GDM1 (cell line): ENCODE measurements at regions not wholly inside any gene's neighbourhood (a gene's known extent, or its start where the extent isn't known, plus 50 kb on each side); places are given as distances from the start of the nearest gene placed in this dataset.

ENCODE experiments used
- DNase-seq: peaks from one replicate; lab custom pipeline; 2025; lab: John Stamatoyannopoulos, UW

DNA sequence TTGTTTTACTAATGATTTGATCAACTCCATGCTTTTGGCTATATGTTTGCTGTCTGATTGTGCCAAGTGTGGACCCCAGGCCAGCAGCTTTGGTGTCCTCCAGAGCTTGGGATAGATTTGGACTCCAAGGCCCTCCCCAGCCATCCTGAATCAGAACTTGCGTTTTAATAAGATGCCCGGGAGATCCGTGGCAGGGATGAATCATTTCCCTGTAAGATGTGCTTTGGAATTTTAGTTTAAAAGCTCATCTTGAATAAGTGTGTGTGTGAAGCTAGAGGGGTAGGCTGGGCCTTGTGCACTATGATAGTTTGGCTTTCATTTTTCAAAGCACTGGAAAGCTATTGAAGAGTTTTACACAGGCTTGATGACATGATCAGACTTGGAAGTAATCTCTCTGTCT is 66.2 kb upstream of the SDK1 start:
- DNase-seq = no peak

DNA sequence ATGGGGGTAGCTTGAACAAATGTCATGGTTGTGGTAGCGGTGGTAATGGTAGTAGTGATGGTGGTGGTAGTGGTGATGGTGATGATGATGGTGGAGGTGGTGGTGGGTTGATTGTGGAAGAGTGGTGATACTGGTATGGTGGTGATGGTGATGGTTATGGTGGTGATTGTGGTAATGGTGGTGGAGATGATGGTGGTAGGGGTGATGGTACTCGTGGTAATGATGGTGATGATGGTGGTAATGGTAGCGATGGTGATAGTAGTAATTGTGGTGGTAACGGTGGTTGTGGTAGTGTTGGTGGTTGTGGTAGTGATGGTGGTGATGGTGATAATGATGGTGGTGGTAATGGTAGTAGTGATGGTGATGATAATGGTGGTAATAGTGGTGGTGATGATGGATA is 65.7 kb upstream of the SDK1 start:
- DNase-seq = no peak

DNA sequence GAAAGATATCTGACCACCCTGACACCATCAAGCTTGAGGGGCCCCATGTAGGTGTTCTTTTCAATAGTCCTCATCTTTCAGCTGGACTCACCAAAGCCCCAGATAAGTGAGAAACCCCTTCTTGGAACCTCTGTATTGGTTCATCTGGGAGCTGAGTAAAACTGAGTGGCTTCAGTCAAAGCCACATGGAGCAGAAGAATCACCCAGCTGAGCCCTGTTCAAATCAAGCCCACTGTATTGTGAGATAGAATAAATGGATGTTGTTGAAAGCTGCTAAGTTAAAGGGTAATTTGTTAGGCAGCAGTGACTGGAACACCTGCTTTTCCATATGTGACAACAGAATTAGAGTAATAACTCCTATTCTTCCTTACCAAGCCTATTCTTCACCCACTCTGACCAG is 64.8 kb upstream of the SDK1 start:
- no peak for DNase-seq

DNA sequence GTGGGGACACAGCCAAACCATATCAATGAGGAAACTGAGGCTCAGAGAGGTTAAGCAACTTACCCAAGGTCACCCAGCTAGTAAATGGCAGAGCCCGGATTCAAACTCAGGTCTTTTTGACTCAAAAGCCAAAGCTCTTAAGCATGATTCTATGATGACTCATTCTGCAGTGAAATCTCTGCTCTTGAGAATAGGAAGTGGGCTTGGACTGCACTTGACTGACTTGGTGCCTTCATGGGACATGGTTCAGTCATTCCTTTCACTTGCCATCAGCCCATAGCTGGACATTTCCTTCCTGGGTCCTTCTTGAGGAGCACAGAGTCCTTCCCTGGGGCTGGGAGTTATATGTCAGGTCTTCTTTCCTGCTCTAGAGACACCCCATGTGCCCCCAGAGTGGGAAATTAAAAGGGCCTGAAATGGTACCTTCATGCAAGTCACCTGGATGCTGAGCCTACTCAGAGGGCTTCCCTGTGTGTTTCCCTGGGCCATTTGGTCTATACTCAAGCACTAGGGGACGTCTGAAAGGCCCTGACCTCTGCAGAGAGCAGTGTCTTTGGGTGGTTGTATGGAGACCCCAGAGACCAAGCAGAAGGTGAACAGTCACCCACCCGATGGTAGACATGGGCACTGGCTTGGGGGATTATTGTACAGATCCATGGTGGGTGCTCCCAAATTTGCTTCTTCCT is 62.4 kb upstream of the SDK1 start:
- DNase-seq = no peak

DNA sequence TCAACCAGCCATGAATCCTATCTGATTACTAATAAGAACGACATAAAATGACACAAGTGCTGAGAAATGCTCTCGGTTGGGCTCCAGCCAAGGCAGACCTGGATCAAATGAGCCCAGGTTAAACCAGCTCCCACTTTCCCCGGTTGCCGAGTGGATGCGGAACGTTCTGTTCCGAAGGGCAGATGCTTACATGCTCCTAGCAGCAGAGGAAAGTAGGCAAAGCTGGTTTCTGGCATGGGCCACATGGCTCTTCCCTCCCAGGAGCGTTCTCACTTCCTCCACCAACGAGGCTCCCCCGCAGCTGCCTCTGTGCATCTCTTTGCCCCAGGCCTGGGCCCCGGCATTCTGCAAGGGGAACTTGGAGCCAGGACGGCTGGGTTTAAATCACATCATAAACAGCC is 61.8 kb upstream of the SDK1 start:
- DNase-seq = no peak

DNA sequence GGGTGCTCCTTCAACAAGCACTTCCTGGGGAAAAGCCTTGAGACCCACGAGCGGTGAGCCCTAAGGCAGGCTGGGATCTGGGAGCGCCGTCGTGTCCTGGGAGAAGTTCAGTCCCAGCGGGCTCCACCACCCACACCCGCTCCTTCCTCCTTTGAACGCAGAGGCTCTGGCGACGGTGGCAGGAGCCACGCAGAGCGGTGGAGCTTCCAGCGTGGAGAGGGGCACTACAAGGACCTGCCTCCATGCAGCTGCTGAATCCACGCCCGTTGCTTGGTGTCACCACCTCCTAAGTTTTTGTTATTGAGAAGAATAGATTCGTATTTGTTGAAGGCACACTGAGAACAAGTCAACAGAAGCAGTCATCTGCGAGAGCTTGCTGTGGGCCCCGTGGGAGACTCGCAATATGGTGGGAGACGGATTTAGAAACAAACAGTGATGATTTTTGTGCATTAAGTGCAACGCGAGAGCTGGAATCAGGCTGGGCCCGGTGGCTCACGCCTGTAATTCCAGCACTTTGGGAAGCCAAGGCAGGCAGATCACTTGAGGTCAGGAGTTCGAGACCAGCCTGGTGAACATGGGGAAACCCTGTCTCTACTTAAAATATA is 60.1 kb upstream of the SDK1 start:
- DNase-seq = no peak

DNA sequence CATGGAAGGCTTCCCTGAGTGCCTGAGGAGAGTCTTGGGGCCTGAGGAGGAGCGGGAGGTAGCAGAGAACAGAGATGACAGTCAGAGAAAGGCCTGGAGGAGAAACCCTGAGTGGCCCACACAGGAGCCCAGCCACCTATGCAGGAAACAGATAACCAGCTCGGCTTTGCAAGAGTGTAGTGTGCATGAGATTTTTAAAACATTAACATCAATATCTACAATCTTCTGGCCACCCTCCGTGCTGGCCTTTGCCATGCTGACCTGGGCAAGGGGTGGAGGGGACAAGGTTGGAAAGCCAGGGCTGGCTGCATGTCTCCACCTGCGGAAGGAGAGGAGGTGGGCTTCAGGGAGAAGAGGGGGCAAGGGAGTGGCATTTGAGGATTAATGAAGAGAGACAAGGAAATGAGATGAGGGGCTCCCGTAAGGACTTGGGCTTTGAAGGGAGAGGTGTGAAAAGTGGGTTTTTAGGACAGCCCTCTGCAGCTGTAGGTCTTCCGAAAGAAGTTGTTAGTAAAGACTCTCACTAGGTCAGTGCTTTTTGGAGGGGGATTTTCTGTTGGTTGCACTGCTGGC is 59.3 kb upstream of the SDK1 start:
- no peak for DNase-seq

DNA sequence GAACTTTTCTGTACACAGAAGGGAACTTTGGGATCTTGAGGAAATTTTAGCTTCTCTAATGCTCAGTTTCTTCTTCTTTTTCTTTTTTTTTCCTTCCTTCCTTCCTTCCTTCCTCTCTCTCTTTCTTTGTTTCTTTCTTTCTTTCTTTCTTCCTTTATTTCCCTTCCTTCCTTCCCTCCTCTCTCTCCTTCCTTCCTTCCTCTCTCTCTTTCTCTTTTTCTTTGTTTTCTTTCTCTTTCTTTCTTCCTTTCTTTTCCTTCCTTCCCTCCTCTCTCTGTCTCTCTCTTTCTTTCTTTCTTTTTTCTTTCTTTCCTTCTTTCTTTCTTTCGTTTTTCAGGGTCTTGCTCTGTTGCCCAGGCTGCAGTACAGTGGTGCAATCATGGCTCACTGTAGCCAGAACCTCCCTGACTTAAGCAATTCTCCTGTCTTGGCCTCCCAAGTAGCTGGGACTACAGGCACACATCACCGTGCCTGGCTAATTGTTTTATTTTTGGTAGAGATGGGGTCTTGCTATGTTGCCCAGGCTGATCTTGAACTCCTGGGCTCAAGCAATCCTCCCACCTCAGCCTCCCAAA is 58.6 kb upstream of the SDK1 start:
- no peak for DNase-seq

DNA sequence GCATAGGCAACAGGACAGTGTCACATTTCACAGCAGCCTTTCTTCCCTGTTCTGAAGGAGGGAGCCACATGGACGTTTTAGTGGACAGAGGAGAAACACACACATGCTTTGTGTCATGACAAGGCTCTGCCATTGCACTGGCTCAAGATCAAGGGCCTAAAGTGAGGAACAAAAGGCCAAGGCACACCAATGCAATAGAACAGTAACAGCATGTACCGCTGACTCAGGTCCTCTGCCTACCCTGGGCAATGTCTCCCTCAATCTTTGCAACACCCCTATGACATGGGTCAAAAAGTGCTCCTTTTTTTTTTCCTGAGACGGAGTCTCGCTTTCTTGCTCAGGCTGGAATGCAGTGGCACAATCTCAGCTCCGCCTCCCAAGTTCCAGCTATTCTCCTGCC is 57.8 kb upstream of the SDK1 start:
- no peak for DNase-seq

DNA sequence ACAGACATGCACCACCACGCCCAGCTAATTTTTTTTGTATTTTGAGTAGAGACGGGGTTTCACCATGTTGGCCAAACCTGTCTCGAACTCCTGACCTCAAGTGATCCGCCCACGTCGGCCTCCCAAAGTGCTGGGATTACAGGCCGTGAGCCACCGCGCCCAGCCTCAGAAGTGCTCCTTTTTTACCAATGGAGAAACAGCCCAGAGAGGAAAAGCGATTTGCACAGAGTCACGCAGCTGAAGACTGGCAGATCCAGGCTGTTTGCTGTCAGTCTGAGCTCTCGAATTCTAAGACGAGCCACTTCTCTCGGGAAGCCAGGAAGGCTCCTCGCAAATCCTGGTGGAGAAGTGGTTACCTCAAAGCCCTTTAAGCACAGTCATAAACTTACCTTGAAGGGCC is 57.4 kb upstream of the SDK1 start:
- no peak for DNase-seq

DNA sequence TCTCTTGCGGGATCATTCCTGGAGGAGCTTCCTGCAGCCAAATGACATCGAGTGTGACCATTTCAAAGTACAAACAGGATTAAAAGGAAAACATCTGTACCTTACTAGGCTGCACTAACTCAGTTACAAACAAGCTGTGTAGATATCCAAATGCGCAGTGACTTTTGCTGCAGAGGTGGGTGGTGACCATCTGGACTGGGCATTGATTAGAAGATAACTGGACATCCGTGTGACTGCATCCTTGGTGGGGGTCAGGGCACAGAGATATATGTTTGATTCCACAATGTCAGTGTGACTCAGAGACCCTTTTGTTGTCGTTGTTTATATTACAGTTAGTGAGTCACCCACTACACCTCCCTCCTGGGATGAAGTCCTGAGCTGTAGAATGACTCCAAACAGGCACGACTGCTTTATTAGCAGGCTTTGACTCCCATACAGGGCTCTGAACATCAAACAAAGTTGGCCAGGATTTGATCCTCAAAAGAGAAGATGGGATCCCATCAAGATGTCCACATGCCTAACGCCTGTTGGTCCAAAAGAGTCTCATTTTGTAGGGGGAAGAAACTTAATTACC is 56.7 kb upstream of the SDK1 start:
- DNase-seq = no peak

DNA sequence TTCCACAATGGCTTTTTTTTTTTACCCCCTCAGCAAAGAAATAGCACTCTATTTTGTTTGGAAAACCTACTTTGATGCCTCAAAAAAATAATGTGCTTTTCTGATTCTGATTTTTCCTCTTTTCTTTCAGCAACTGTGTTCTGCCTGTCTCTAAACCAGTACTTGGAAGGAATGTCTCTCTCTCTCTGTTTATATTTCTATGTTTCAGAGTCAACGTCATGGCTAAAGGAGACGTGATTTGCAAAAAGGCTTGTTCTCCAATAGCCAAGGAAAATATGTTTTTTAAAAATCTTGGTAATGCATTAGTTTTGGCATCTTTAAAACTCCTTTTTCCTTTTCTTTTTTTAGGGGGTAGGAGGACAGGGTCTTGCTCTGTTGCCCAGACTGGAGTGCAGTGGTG is 56.0 kb upstream of the SDK1 start:
- DNase-seq = no peak

DNA sequence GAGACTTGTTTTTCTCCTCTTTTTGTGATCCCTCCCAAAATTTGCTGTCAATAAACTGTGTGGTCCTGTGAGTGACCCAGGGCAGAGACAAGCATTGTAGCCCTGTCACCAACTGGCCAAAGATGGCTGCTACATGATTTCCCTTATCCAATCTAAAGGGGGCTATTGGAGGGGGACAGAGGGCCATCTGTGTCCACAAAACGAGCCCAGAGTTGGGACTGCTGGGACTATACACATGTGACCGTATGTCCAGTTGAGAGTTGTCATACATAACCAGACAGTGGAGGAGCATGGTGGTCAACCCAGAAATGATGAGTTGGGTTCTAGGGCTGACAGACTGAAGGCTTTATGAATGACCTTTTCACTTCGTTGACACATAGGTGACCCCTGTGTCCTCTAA is 55.3 kb upstream of the SDK1 start:
- no peak for DNase-seq

DNA sequence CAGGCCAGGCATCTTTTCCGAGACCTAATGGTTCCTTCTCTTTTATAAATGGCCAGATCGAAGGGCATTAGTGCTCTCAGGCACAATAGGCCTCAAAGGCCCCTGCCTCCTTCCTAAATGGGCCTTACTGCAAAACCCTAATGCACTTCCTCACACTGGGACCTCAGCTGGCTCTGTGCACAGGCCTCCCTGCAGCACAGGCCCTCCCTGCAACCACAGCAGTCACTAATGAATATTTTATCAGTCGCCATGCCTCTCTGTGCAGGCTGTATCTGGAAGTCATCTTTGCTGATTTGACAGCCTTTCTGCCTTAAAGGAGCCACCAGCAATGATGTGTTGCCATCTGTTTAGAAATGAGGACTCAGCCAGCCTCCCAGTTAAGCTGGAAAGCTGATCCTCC is 54.9 kb upstream of the SDK1 start:
- no peak for DNase-seq

DNA sequence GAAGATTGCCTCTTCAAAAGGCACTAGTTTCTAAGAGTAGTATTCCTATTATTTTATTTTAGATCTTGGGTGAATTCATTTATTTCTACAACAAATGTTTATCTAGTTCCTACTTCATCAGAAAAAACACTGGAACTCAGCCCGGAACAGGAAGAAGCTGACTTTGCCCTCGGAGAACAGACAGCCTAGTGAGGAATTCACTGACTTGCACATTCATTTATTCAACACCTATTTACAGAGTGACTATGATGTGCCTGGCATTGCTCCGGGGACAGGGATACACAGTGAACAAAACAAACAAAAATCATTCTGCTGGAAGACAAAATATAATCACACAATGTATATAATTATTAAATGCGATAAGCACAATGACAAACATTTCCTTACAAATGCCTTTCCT is 54.4 kb upstream of the SDK1 start:
- DNase-seq = no peak

DNA sequence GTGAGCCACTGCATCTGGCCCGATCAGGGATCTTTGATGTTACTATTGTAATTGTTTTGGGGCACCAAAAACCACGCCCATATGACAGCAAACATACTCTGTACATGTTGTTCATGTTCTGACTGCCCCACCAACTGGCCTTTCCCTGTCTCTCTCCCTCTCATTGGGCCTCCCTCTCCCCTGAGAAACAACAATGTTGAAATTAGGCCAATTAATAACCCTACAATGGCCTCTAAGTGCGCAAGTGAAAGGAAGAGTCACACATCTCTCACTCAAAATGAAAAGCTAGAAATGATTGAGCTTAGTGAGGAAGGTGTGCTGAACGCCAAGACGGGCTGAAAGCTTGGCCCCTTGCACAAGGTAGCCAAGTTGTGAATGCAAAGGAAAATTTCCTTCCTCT is 50.3 kb upstream of the SDK1 start:
- DNase-seq = no peak
